Endothelial cell of umbilical vein (primary cell): ENCODE measurements at regions not wholly inside any gene's neighbourhood (a gene's known extent, or its start where the extent isn't known, plus 50 kb on each side); places are given as distances from the start of the nearest gene placed in this dataset.

Experiments
- BruUV-seq: library from RNA; stranded (reverse); fragments of 400-500 nt; replicated peaks from 2 replicates; lab custom pipeline; 2021; lab: Mats Ljungman, UMichigan
- CTCF ChIA-PET: fragments of 300-600, 350-600 bp; sonication (Branson Sonifier 250); formaldehyde crosslinking; loops from one replicate; lab custom pipeline; 2021; ENCODE audit warnings: antibody characterized with exemption, inconsistent platforms; lab: Charles Lee
- POLR2A ChIA-PET: fragments of 300-600, 350-600 bp; sonication (Branson Sonifier 250); formaldehyde crosslinking; loops from one replicate; lab custom pipeline; 2021; ENCODE audit warnings: antibody characterized with exemption, inconsistent platforms; lab: Charles Lee
- DNase-seq: peaks from one replicate; pipeline ENCODE4 v3.0.0-alpha.2; 2011; ENCODE audit warnings: low read depth, low spot score
- FAIRE-seq: peaks from 2 replicates; lab custom pipeline; 2011; peaks lifted over from hg19 to GRCh38; lab: Jason Lieb, UNC
- H2AFZ ChIP-seq: 2 replicates; pipeline ENCODE4 v1.6.0; 2012; ENCODE audit warnings: low read depth, low read length, control low read depth, inconsistent platforms
- H3K27ac ChIP-seq: 2 replicates; pipeline ENCODE4 v1.5.1; 2011; ENCODE audit warnings: low read depth, mild to moderate bottlenecking, control low read depth, low read length, moderate library complexity; ENCODE audit not compliant: insufficient read depth
- H3K27me3 ChIP-seq, 2 experiments: 2 replicates each; pipeline versions ENCODE4 v1.6.0 to v1.6.1; 2011; ENCODE audit warnings: low read length in 2 of 2, mixed read lengths in 1 of 2; ENCODE audit not compliant: control insufficient read depth in 2 of 2, insufficient read depth in 2 of 2
- H3K36me3 ChIP-seq, 2 experiments: 2 replicates in 1 of 2; 3 replicates in 1 of 2; pipeline ENCODE4 v1.5.1; 2011; ENCODE audit warnings: low read length in 2 of 2, mild to moderate bottlenecking in 1 of 2, moderate library complexity in 1 of 2; ENCODE audit not compliant: control insufficient read depth in 2 of 2, insufficient read depth in 2 of 2; ENCODE audit errors: extremely low read depth in 1 of 2
- H3K4me1 ChIP-seq: 3 replicates; pipeline ENCODE4 v1.5.1; 2011; ENCODE audit warnings: mild to moderate bottlenecking, low read length; ENCODE audit not compliant: control insufficient read depth, insufficient read depth; ENCODE audit errors: extremely low read depth
- H3K4me2 ChIP-seq: 2 replicates; pipeline ENCODE4 v1.6.1; 2011; ENCODE audit warnings: low read length, control low read depth, mixed read lengths; ENCODE audit not compliant: insufficient read depth
- H3K4me3 ChIP-seq, 3 experiments: fragments of 200-600 bp in 1 of 3; sonication (generic), shearing (Covaris generic) in 1 of 3; replicated peaks in 1 of 3; 2 replicates each; pipeline ENCODE4 v1.5.1; 2011 to 2016; ENCODE audit warnings: control low read depth in 3 of 3, low read length in 3 of 3, mild to moderate bottlenecking in 2 of 3, inconsistent platforms in 1 of 3, low read depth in 1 of 3, moderate library complexity in 1 of 3; ENCODE audit not compliant: insufficient read depth in 1 of 3
- H3K79me2 ChIP-seq: 2 replicates; pipeline ENCODE4 v1.6.0; 2012; ENCODE audit warnings: low read length, inconsistent platforms; ENCODE audit not compliant: control insufficient read depth, insufficient read depth
- H3K9ac ChIP-seq: replicated peaks from 2 replicates; pipeline ENCODE3; 2011; ENCODE audit warnings: low read length, control low read depth; ENCODE audit not compliant: insufficient read depth; ENCODE audit errors: extremely low read depth
- H3K9me1 ChIP-seq: replicated peaks from 3 replicates; pipeline ENCODE4 v1.6.0; 2011; ENCODE audit warnings: mild to moderate bottlenecking, low read length; ENCODE audit not compliant: control insufficient read depth, insufficient read depth; ENCODE audit errors: extremely low read depth
- H3K9me3 ChIP-seq: replicated peaks from 2 replicates; pipeline ENCODE4 v1.5.1; 2012; ENCODE audit warnings: low read length, inconsistent platforms; ENCODE audit not compliant: control insufficient read depth, insufficient read depth
- H4K20me1 ChIP-seq: replicated peaks from 2 replicates; pipeline ENCODE3; 2011; ENCODE audit warnings: mild to moderate bottlenecking, low read length; ENCODE audit not compliant: control insufficient read depth, insufficient read depth; ENCODE audit errors: extremely low read depth
- EZH2 ChIP-seq: IDR thresholded peaks from 2 replicates; pipeline ENCODE4 v1.6.1; 2012; ENCODE audit warnings: borderline replicate concordance, low read depth, mild to moderate bottlenecking, moderate library complexity, low read length, inconsistent platforms; ENCODE audit not compliant: severe bottlenecking
- FOS ChIP-seq: IDR thresholded peaks from 2 replicates; pipeline ENCODE4 v1.6.1; 2011; ENCODE audit warnings: mild to moderate bottlenecking, low read length, moderate library complexity, borderline replicate concordance; ENCODE audit not compliant: insufficient read depth
- GATA2 ChIP-seq: IDR thresholded peaks from 2 replicates; pipeline ENCODE4 v1.7.0; 2011; ENCODE audit warnings: low read depth, mild to moderate bottlenecking, moderate library complexity, mixed read lengths, low read length; ENCODE audit not compliant: insufficient read length, insufficient read depth
- JUN ChIP-seq: IDR thresholded peaks from 2 replicates; pipeline ENCODE4 v1.6.1; 2011; ENCODE audit warnings: borderline replicate concordance, low read depth; ENCODE audit not compliant: insufficient read length, insufficient read depth
- MYC ChIP-seq: IDR thresholded peaks from one replicate; pipeline ENCODE4 v1.6.1; 2011; ENCODE audit warnings: mild to moderate bottlenecking, low read depth, low read length
- POLR2A ChIP-seq: IDR thresholded peaks from 2 replicates; pipeline ENCODE4 v1.6.1; 2012; ENCODE audit warnings: low read depth, mild to moderate bottlenecking, control low read depth, low read length
- POLR2AphosphoS5 ChIP-seq: IDR thresholded peaks from 2 replicates; pipeline ENCODE4 v1.6.1; 2012; ENCODE audit warnings: low read depth, mild to moderate bottlenecking, control low read depth, low read length, moderate library complexity; ENCODE audit not compliant: insufficient read depth
- dilution Hi-C: fragments of 300-500 bp; cut with MboI; formaldehyde crosslinking; loops from one replicate; pipeline ENCODE4 v1.15.0; 2019; ENCODE audit warnings: low sequenced_read_pairs; ENCODE audit not compliant: extremely low pct_ligation_motif_present
- intact Hi-C: fragments of 100-400 bp; cut with micrococcal nuclease; formaldehyde crosslinking; loops from one replicate; pipeline ENCODE4 v1.10.0; 2022
- TF ChIP-seq, protein P1 (sequence below), 2 donors: IDR thresholded peaks; 1 replicate in 1 of 2; 2 replicates in 1 of 2; pipeline ENCODE4 v1.5.1; 2011; ENCODE audit warnings: low read length in 2 of 2, mild to moderate bottlenecking in 2 of 2, moderate library complexity in 2 of 2, control low read depth in 1 of 2, inconsistent platforms in 1 of 2, low read depth in 1 of 2; ENCODE audit not compliant: insufficient read depth in 1 of 2; ENCODE audit errors: extremely low read depth in 1 of 2
- TF ChIP-seq, protein P2 (sequence below): IDR thresholded peaks from 2 replicates; pipeline ENCODE4 v1.6.1; 2011; ENCODE audit not compliant: insufficient read depth, insufficient read length

DNA sequence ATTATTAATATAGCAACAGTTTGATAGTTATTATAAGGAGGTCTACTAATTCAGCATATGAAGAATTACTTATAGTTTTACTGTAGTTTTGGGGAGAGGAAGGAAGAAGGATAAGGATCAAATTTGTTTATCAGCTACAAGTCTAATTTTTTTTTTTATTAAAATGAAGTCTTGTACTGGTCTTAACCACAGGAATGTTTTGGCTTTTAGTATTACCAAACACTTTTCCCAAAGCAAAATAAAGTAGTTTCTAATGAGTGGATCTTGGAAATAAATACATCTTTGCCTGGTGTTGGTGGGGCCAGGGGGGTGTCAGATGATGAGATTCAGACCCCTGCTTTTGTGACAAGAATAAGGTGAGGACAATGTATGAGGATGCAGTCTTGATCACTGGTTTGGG lies 57.2 kb upstream of the ZDHHC17 start:
- Histone ChIP-seq H2AFZ (no peak overlapping the region), H3K4me3 (no peak overlapping the region), H3K4me2 (no peak overlapping the region), H3K4me1 (no peaks in the 10 kb centered on the region), H3K79me2 (no peaks in the 10 kb centered on the region), H3K27me3 (peaks cover 0 to 3% of the 10 kb centered on the region in 2 experiments), H3K9me1 (no peaks in the 10 kb centered on the region), H3K9ac (no peak overlapping the region), H4K20me1 (no peaks in the 10 kb centered on the region), H3K36me3 (no peaks in the 10 kb centered on the region), H3K27ac (no peak overlapping the region), H3K9me3 (no peaks in the 10 kb centered on the region)
- dilution Hi-C loops (no loop called here), intact Hi-C loops (no loop called here)
- CTCF ChIA-PET: interaction anchor here (1.0 to 2.1 kb wide), 2 partner anchors 19 to 23 kb away, joined by 4 to 5 read pairs; no protein-coding TSS in a partner anchor
- TF ChIP-seq JUN: no peak
- TF ChIP-seq GATA2: no peak
- TF ChIP-seq POLR2AphosphoS5: no peak
- no peak for TF ChIP-seq FOS
- TF ChIP-seq POLR2A: no peak
- TF ChIP-seq, protein P1, sequence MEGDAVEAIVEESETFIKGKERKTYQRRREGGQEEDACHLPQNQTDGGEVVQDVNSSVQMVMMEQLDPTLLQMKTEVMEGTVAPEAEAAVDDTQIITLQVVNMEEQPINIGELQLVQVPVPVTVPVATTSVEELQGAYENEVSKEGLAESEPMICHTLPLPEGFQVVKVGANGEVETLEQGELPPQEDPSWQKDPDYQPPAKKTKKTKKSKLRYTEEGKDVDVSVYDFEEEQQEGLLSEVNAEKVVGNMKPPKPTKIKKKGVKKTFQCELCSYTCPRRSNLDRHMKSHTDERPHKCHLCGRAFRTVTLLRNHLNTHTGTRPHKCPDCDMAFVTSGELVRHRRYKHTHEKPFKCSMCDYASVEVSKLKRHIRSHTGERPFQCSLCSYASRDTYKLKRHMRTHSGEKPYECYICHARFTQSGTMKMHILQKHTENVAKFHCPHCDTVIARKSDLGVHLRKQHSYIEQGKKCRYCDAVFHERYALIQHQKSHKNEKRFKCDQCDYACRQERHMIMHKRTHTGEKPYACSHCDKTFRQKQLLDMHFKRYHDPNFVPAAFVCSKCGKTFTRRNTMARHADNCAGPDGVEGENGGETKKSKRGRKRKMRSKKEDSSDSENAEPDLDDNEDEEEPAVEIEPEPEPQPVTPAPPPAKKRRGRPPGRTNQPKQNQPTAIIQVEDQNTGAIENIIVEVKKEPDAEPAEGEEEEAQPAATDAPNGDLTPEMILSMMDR (IDR thresholded peaks at IDR 0.05; ENCODE audit: extremely low read depth in 1 of 2, insufficient read depth in 1 of 2, low read depth in 1 of 2, low read length in 2 of 2): no peak
- TF ChIP-seq, protein P2, sequence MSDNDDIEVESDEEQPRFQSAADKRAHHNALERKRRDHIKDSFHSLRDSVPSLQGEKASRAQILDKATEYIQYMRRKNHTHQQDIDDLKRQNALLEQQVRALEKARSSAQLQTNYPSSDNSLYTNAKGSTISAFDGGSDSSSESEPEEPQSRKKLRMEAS: no peak
- no peak for TF ChIP-seq EZH2
- TF ChIP-seq MYC: no peak
- no peak for FAIRE-seq
- POLR2A ChIA-PET: no interaction called here
- no TSS peak for BruUV-seq
- DNase-seq: no peak
